B cell (primary cell): ENCODE measurements at regions not wholly inside any gene's neighbourhood (a gene's known extent, or its start where the extent isn't known, plus 50 kb on each side); places are given as distances from the start of the nearest gene placed in this dataset.

ENCODE experiments used
- ATAC-seq: fragments of 200-7000 bp; cut with Tn5 transposase; one replicate; pipeline ENCODE4 v1.10.0; 2021; ENCODE audit warnings: low read depth, mild to moderate bottlenecking, moderate number of reproducible peaks, moderate library complexity
- CTCF ChIA-PET: fragments of 350-600 bp; sonication (Branson Sonifier 250); formaldehyde crosslinking; loops from one replicate; lab custom pipeline; 2021; ENCODE audit warnings: antibody characterized with exemption, inconsistent platforms; lab: Charles Lee
- POLR2A ChIA-PET: fragments of 350-600 bp; sonication (Branson Sonifier 250); formaldehyde crosslinking; loops from one replicate; lab custom pipeline; 2021; ENCODE audit warnings: antibody characterized with exemption; lab: Charles Lee
- DNase-seq: peaks from one replicate; pipeline ENCODE4 v3.0.0; 2013
- H2AFZ ChIP-seq: 2 replicates; pipeline ENCODE4 v1.6.1; 2012; ENCODE audit warnings: mild to moderate bottlenecking, low read depth, low read length; ENCODE audit not compliant: insufficient read depth, poor library complexity, severe bottlenecking
- H3K27ac ChIP-seq, 2 donors: 1 replicate in 1 of 2; 2 replicates in 1 of 2; pipeline ENCODE4 v1.5.1; 2012 to 2013; ENCODE audit warnings: low read length in 2 of 2, mild to moderate bottlenecking in 2 of 2, moderate library complexity in 1 of 2
- H3K27me3 ChIP-seq, 4 experiments: fragments of 200-600 bp in 1 of 4; sonication (generic) in 1 of 4; replicated peaks in 1 of 4; 1 replicate in 2 of 4; 2 replicates in 2 of 4; pipeline versions ENCODE4 v1.6.1 to v1.7.0; 2013 to 2016; ENCODE audit warnings: low read length in 3 of 4, mild to moderate bottlenecking in 2 of 4, mixed read lengths in 1 of 4, moderate library complexity in 1 of 4; ENCODE audit not compliant: insufficient read depth in 4 of 4, control insufficient read depth in 3 of 4; ENCODE audit errors: control extremely low read depth in 1 of 4
- H3K36me3 ChIP-seq, 2 experiments: replicated peaks in 1 of 2; 1 replicate in 1 of 2; 2 replicates in 1 of 2; pipeline versions ENCODE4 v1.6.1 to v1.7.1; 2013; ENCODE audit warnings: low read length in 1 of 2; ENCODE audit not compliant: insufficient read depth in 2 of 2, control insufficient read depth in 1 of 2; ENCODE audit errors: control extremely low read depth in 1 of 2, extremely low read depth in 1 of 2
- H3K4me1 ChIP-seq, 2 donors: fragments of 200-600 bp in 1 of 2; sonication (generic) in 1 of 2; 1 replicate in 1 of 2; 2 replicates in 1 of 2; pipeline versions ENCODE4 v1.5.1 to v1.6.1; 2013 to 2017; ENCODE audit warnings: low read length in 2 of 2; ENCODE audit not compliant: control insufficient read depth in 2 of 2, insufficient read depth in 2 of 2
- H3K4me2 ChIP-seq: replicated peaks from 2 replicates; pipeline ENCODE3; 2012; ENCODE audit warnings: mild to moderate bottlenecking, low read depth, low read length; ENCODE audit not compliant: poor library complexity, severe bottlenecking
- H3K4me3 ChIP-seq, 5 experiments: fragments of 200-600 bp in 1 of 5; sonication (generic) in 1 of 5; 1 replicate in 3 of 5; 2 replicates in 2 of 5; pipeline versions ENCODE4 v1.5.1 to v1.7.0; 2011 to 2016; ENCODE audit warnings: low read length in 4 of 5, mild to moderate bottlenecking in 4 of 5, low read depth in 2 of 5, control low read depth in 1 of 5, moderate library complexity in 1 of 5; ENCODE audit not compliant: insufficient read depth in 1 of 5; ENCODE audit errors: control extremely low read depth in 1 of 5, extremely low read depth in 1 of 5
- H3K79me2 ChIP-seq: fragments of 200-600 bp; sonication (generic); one replicate; pipeline ENCODE4 v1.6.0; 2016; ENCODE audit warnings: low read length; ENCODE audit not compliant: control insufficient read depth, insufficient read depth
- H3K9ac ChIP-seq: fragments of 200-600 bp; sonication (generic); 2 replicates; pipeline ENCODE4 v1.6.1; 2017; ENCODE audit warnings: mild to moderate bottlenecking, low read length, moderate library complexity
- H3K9me3 ChIP-seq, 3 donors: one replicate each; pipeline versions ENCODE4 v1.6.1 to v1.7.1; 2013; ENCODE audit warnings: low read length in 2 of 3; ENCODE audit not compliant: control insufficient read depth in 2 of 3, insufficient read depth in 1 of 3; ENCODE audit errors: control extremely low read depth in 1 of 3
- H4K20me1 ChIP-seq: 2 replicates; pipeline ENCODE4 v1.6.0; 2012; ENCODE audit warnings: mild to moderate bottlenecking, low read length; ENCODE audit not compliant: insufficient read depth, control insufficient read depth, poor library complexity, severe bottlenecking
- H3K27ac Mint-ChIP-seq: one replicate; pipeline ENCODE4 v1.8.0; 2021; ENCODE audit warnings: mixed read lengths
- H3K27me3 Mint-ChIP-seq: one replicate; pipeline ENCODE4 v1.8.0; 2021; ENCODE audit warnings: mixed read lengths
- H3K4me1 Mint-ChIP-seq: one replicate; pipeline ENCODE4 v1.8.0; 2021; ENCODE audit warnings: mixed read lengths
- H3K4me3 Mint-ChIP-seq: one replicate; pipeline ENCODE4 v1.8.0; 2021; ENCODE audit warnings: mixed read lengths
- H3K9me3 Mint-ChIP-seq: one replicate; pipeline ENCODE4 v1.8.0; 2022; ENCODE audit warnings: mixed read lengths; ENCODE audit not compliant: insufficient read depth
- CTCF ChIP-seq: fragments of 200-600 bp; IDR thresholded peaks from one replicate; pipeline ENCODE4 v1.8.0; 2022; ENCODE audit warnings: antibody characterized with exemption, mild to moderate bottlenecking
- EZH2 ChIP-seq: IDR thresholded peaks from 2 replicates; pipeline ENCODE4 v1.6.1; 2012; ENCODE audit warnings: borderline replicate concordance, low read depth, mild to moderate bottlenecking, moderate library complexity, low read length; ENCODE audit not compliant: insufficient read depth, poor library complexity, severe bottlenecking
- WGBS: methylation state at CpG from one replicate; pipeline ENCODE4 v1.1.5; 2013; ENCODE audit warnings: missing lambda C conversion rate; ENCODE audit not compliant: insufficient coverage; 5-methylcytosine and 5-hydroxymethylcytosine counted together
- intact Hi-C: fragments of 100-400 bp; cut with micrococcal nuclease; formaldehyde crosslinking; loops from one replicate; pipeline ENCODE4 v1.10.0; 2022

- H3K9ac ChIP-seq: no peak overlapping the region
- Mint-ChIP-seq H3K27me3 (no peaks in the 10 kb centered on the region), H3K9me3 (no peaks in the 10 kb centered on the region), H3K4me3 (no peak overlapping the region), H3K27ac (no peak overlapping the region), H3K4me1 (no peaks in the 10 kb centered on the region)
- H2AFZ ChIP-seq: no peak overlapping the region
- no peak overlapping the region for H3K27ac ChIP-seq
- ChIA-PET POLR2A (no interaction called here), CTCF (interaction anchor here (1.1 kb wide), 1 partner anchor 11 kb away, joined by 3 read pairs; no protein-coding TSS in a partner anchor)
- H3K79me2 ChIP-seq: no peaks in the 10 kb centered on the region
- no peaks in the 10 kb centered on the region for H3K27me3 ChIP-seq
- no peaks in the 10 kb centered on the region for H3K4me1 ChIP-seq
- WGBS: 25% methylated on average over 1 of the region's 2 CpGs
- TF ChIP-seq EZH2: no peak
- TF ChIP-seq CTCF: no peak
- intact Hi-C loops: no loop called here
- DNase-seq (no peak), ATAC-seq (no peak)
- H3K9me3 ChIP-seq: no peaks in the 10 kb centered on the region
- H3K36me3 ChIP-seq: no peaks in the 10 kb centered on the region
- H3K4me3 ChIP-seq: no peak overlapping the region
- no peaks in the 10 kb centered on the region for H4K20me1 ChIP-seq
- no peak overlapping the region for H3K4me2 ChIP-seq
Observed at GRCh38 chr3:1616744-1617143, 481.9 kb upstream of the CNTN4 start.

GRCh38 chr3:1623896-1624295, 474.8 kb upstream of the CNTN4 start:
- no peaks in the 10 kb centered on the region for H3K9me3 Mint-ChIP-seq
- no peaks in the 10 kb centered on the region for H3K79me2 ChIP-seq
- no peak overlapping the region for H3K9ac ChIP-seq
- CTCF ChIA-PET: no interaction called here
- H3K27me3 ChIP-seq: no peaks in the 10 kb centered on the region
- H3K36me3 ChIP-seq: no peaks in the 10 kb centered on the region
- POLR2A ChIA-PET: no interaction called here
- H3K4me2 ChIP-seq: no peak overlapping the region
- peaks cover 0 to 2% (median 0%) of the 10 kb centered on the region in 3 donors for H3K9me3 ChIP-seq
- no peak for DNase-seq
- H2AFZ ChIP-seq: no peak overlapping the region
- no peaks in the 10 kb centered on the region for H3K4me1 Mint-ChIP-seq
- no peak overlapping the region for H3K4me3 Mint-ChIP-seq
- intact Hi-C loops: no loop called here
- H4K20me1 ChIP-seq: no peaks in the 10 kb centered on the region
- H3K27ac ChIP-seq: no peak overlapping the region
- no peak overlapping the region for H3K27ac Mint-ChIP-seq
- no peak overlapping the region for H3K4me3 ChIP-seq
- no peaks in the 10 kb centered on the region for H3K4me1 ChIP-seq
- ATAC-seq: no peak
- no CpG with 5 or more reads among the region's 2 CpGs for WGBS
- H3K27me3 Mint-ChIP-seq: no peaks in the 10 kb centered on the region
- TF ChIP-seq EZH2 (no peak), CTCF (no peak)
